NOMO-1 treated with DMSO at 0.1 percent for 48 hours (cell line): ENCODE measurements at regions not wholly inside any gene's neighbourhood (a gene's known extent, or its start where the extent isn't known, plus 50 kb on each side); places are given as distances from the start of the nearest gene placed in this dataset.

Experiments used
- DNase-seq: peaks from one replicate; lab custom pipeline; 2025; ENCODE audit not compliant: unreplicated experiment; lab: John Stamatoyannopoulos, UW

DNA sequence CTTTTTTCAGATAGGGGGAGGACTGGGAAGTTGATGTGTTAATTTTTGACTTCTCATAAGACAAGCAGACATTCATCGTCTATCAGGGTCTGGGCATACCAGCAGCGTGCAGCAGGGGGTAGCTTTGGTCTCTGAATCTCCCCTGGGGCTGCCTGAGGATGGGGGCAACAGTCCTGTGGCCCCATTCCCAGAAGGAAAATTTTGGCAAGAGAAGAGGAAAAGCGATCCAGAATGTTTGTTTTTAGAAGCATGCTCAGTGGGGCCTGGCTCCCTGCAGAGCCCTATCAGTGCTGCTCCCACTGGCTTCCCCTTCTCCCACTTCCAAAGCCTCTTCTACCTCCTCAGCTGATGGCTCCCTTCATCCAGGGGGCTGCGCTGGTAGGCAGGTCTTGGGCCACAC, 194.8 kb upstream of the IL12B start:
- DNase-seq, result no peak

DNA sequence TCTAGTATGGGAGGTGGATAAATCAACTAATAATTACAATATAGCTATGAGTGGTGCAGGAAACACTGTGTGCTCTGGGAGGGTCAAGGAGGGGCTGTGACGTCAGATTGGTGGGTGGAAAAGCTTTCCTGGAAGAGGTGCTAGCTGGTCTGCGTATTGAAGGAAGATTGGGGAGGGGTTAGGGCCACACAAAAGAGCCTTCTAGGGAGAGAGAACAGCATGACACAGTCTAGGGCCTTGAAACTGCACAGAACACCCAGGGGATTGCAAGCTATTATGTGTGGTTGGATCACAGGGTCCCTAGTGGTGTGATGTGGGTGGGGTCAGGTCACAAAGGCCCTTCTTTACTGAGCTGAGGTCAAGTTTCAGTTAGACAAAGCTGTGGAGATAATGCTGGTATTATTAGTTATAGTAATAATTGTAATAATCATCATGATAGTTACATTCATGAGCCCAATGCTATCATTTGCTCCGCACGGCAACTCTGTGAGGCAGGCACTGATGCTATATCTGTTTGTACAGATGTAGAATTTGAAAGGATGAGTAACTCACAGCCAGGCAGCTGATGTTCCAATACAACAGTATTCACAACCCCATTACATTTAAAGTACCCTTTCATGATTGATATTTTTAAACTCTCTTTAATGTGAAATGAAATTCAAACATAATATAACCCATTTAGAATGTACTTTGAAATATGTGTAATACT, 197.4 kb upstream of the IL12B start:
- DNase-seq, result no peak

DNA sequence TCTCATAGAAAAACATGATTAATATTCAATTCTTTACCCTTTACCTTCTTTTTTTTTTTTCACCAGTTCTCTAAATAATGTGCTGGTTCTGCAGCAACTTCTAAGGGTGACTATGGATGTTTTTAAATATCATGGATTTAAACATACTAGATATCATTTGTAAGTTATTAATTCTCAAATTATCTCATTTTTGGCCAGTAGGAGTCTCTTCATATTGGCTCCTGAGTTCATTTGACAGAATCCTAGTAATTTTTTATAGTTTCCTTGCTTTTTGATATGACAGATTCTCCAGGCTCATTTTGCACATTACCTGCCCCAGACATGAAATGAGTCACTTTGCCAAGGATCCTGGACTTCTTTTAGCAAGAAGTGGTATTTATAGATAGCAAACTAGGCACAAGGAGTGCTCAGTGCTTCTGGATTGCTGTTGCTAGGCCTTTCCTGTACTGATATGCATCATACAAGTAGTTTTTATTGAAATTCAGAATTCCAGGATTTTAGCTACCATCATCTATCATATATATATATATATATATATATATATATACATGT, 201.3 kb upstream of the IL12B start:
- no peak for DNase-seq

DNA sequence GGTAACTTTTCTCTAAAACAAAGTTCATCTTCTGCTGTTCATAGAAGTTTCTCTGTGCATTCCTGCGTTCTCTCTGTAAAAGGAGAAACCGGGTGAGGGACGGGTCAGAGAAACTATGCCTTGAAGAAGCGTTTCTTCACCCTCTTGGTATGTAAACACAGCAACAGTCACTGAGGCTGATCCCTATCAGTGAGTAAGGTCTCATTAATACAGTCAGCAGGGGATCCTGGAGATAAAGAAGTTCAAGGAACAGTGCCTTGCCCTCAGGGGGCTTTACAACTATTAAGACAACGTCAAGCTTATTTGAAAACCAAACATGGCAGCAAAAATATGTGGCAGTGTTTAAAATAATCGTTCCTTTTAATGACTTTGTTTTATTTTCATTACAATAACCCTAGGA, 202.9 kb upstream of the IL12B start:
- no peak for DNase-seq

DNA sequence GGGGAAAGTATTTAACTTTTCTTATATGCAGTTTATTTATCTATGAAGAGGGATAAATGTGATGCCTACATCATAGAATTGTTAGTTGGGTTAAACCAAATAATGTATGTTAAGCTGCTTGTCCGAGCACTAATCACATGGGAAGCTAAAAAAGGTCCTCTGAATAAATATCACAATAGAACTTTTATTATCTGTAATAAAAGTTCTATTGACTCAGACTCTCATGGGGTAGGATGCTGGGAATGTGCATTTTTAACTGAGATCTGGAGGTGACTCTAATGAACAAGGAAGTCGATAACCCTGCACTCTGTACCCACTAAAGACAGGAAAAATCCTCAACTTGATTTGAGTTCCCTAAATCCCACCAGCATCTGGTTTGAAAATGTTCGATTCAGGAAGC, 205.9 kb upstream of the IL12B start:
- no peak for DNase-seq

DNA sequence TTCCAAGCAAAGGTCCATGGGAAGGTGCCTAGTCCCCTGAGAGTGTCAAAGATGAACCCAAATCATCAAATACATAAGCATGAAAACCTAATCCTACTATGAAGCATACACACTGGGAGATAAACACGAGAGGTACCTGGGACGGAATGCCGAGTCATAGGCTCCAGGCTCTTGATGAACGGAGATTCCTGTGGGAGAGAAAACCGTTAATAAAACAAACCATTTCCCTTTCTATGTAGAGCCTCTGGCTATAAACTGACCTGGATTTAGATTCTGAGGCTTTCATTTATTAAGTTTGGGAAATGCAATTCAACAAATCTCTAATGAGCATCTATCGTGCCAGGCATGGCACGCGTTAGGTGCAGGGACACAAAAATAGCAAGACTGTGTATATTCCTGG, 206.4 kb upstream of the IL12B start:
- no peak for DNase-seq

DNA sequence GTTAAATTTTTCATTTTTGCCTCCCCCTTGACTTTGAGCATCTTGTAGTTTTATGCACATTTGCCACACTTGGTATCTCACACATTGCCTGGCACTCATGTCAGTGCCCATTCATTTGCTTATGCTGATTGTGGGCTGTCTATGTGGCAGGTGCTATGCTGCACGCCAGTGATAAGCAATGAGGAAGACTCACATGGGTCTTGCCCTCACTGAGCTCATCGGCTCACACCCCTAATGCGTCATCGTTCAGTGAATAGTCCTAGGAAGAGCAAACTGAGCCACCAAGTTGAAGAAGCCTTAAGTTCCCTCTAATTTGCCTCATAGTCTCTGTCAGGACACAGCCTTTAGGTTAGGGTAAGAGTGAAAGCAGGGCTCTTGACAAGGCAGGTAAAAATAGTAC, 209.4 kb upstream of the IL12B start:
- DNase-seq, result no peak

DNA sequence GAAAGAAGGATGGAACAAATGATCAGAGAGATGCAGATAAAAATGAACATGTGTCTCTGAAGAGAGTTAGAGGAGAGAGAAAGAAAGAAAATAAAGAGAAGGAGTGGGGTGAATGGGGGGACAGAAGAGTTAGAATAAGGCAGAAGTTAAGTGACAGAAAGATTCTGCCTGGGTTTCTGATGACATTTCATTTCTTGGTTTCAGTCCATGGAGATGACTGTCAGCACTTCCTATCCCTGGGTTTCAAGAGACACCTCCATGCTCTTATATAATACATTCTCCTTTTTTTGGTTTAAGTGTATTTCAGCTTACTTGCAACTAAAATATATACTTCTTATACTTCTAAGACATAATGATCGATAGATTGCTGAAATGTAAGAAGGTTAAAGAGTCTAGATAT, 213.0 kb upstream of the IL12B start:
- no peak for DNase-seq

DNA sequence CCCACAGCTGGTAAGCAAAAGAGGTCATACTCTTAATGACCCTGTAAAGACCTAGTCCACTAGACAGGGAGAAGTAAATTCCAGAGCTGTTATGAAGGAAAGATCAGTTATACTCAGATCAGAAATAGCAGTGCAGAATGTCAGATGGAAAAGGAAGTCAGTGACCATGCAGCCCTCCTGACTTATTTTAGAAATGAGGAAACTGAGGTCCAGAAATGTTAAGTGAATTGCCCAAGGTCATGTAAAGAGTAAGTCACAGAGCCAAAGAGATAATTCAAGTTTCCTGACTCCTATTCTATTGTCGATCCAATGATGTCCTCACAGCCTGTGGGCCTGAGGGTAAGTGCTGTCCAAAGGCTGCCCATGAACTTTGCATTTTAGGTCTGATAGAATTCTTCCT, 214.9 kb upstream of the IL12B start:
- peak; percentile 48 for DNase-seq

DNA sequence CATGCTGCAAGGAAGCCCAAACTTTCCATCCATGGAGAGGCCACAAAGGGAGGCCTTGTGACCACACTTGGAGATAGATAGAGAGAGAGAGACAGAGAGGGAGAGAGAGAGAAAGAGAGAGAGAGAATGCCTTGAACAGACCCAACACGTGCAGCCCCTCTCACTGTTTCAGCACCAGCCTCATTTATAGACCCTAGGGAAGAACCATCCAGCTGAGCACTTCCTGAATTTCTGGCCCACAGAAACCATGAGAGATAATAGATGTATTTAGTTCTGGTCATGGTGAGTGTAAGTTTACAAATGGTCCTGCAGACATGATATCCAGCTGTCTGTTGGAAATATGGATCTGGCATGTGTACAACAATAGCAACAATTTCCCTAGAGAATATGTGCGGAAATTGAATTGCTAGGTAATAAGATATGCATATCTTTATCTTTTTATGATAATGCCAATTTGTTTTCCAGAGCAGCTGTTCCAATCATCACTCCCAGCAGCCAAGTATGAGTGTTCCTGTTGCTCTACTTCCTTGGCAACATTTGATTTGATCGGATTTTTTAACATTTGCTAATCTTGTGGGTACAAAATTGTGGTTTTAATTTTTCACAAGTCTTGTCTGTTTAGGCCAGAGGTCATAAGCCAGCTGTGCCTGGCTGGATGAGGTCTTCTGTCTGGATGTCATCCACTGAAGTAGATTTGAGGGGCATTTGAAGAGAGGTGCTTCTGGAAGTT, 217.3 kb upstream of the IL12B start:
- DNase-seq, result no peak

DNA sequence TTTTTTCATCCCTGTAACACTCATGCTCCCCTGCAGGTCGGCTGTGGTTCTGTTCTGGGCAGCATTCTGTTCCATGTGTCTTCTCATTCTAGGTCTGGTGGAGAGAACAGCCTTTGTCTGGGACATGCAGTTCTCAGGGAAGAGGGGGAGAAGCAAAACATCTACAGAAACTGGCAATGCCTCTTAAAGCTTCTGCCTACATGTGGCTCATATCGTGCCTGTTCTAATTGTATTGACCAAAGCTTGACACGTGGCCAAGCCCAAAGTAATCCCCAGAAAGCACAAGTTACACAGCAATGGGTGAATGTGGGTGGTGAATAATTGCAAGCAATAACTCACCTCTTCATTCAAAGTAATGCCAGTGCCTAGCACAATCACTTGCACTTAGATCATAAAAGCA, 218.2 kb upstream of the IL12B start:
- no peak for DNase-seq

DNA sequence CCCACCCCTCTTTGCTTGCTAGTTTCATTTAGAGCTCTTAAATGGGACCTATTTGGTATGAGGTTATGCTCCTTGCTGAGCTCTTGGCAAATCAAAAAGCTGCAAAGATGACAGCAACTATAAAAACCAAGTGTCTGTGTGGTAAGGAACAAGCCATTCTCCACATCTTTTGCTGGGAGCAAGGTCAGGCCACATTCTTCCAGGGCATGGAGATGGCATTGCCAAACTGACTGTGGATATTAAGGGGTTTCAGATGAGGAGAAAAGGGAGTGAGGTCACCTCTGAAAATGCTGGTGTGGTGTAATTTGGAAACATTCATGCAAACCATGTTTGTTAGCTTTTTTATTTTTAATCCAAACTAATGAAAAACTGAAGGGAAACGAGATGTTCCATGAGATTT, 218.8 kb upstream of the IL12B start:
- no peak for DNase-seq

DNA sequence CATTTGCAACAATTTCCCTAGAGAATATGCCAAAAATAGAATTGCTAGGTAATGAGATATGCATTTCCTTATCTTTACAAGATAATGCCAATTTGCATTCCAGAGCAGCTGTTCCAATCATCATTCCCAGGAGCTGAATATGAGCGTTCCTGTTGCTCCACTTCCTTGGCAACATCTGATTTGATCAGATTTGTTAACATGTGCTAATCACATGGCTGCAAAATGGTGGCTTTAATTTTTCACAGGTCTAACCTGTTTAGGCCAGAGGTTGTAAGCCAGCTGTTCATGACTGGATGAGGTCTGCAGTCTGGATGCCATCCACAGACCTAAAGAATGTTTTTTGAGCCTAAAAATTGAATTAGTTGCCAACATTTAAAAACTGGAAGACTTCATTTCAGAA, 220.7 kb upstream of the IL12B start:
- DNase-seq, result no peak

DNA sequence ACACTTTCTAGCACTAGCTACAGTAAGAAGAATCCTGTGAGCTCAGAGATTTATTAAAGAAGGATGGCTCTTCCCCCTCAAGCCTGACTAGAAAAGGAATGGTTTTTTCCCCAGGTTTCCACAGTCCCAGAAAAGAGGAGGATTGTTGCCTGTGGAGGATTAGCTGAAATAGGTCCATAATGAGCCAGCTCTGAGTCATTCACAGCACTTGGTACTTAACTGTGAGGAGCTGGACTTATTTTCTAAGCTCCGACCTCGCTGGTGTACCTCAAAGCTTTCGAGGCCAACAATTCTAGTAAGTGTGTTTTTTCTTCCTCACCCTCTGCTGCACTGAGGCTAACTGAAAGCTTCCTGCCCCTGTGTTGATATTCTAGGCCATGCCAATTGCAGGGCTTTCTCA, 222.5 kb upstream of the IL12B start:
- no peak for DNase-seq

DNA sequence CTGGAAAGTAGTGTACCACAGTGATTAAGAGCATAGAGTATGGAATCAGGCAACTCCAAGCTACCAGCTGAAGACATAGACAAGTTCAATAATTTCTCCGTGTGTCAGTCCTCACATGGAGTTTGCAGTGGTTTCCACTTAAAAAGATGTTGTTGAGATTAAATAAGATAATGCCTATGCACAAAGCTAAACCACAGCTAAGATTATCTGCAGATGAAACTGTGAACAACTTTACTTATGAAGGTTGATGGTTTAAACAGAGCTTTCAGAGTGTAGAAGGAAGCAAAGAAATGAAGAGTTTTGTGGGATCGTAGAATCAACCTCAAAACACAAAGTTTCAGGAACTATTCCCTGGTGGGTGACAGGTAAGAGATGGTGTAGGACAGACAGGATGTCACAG, 223.5 kb upstream of the IL12B start:
- DNase-seq, result no peak

DNA sequence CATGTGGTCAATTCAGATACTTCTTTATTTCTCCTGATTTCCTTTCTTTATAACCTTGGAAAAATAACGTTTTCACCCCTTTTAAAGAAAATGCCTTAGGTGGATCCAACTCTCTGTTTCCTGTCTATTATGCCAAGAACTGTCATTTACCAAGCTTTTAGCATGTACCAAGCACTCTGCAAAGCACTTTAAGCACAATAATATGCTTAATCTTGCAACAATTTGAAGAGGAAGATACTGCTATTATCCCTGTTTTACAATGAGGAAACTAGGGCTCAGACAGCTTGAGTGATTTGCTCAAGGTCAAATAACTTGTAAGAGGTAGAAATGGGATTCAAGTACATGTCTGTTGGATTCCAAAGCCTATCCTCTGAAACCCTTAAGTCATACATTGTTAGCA, 224.8 kb upstream of the IL12B start:
- no peak for DNase-seq

DNA sequence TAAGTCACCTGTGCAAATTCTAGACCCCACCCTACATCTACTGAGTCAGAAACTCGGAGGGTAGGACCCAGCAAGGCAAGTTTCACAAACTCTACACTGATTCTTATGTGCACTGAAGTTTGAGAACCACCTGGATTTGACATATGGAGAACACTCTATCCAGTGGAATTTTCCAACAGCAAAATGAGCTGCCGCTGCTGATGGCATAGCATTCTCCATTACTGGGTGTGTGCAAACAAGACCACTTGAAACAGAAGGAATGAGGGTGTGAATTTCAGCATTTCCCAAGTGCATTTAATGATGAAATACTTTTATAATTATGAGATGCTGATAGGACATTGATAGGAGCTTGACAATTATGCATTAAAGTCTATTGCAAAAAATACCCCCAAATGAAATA, 229.1 kb upstream of the IL12B start:
- no peak for DNase-seq

DNA sequence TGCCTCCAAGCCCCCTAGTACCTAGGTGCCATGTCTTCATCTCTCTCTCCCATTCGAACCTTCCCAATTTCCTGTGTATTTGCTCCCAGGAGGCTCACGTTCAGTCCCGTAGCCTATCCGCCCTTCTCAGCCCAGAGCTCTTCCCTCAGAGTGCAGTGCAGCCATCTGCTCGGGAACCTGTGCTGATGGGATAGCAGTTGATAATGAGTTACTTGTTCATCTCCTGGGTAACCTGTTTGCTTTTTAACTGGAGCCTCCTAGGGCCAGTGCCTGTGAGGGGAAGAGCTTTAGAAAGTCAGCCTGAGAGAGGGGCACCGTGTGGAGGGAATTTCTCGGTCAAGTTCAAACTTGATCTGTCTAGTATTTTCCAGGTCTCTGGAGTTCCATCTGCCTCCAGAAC, 229.8 kb upstream of the IL12B start:
- DNase-seq, result no peak

DNA sequence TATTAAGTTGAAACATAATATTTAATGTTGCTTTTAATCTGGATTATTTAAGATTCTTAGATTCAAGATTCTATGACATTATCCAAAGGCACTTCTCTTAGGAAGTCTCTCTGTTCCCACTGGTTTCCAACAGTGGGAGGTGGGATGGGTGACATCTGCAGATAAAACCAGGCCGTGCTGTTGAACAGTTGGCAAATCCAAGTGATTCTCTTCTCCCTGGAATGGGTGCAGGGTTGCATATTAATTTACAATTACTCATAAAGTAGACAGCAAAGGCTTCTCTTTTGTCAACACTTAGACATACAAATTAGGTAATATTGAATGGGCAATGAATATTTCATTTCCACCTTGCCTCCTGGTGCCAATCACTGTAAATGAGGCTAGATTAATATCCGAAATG, 233.7 kb upstream of the IL12B start:
- DNase-seq, result no peak

DNA sequence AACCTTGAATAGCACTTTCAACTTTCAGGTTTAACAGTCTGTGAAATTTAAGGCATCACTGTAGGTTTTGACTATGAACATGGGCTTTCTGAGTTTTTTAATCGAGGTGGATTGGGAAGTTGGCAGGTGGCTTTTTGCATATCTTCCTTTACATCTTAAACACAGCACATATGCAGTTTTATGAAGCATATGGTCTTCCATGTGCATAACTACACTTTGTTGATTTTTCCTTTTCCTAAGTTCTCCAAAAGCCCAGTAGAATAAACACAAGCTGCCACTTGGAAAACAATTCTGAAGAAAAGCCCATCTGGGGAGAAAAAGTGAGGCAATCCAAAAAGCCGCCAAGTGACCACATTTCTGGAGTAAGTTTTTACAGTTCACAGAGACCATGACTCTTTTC, 236.5 kb upstream of the IL12B start:
- DNase-seq, result peak; percentile 6

DNA sequence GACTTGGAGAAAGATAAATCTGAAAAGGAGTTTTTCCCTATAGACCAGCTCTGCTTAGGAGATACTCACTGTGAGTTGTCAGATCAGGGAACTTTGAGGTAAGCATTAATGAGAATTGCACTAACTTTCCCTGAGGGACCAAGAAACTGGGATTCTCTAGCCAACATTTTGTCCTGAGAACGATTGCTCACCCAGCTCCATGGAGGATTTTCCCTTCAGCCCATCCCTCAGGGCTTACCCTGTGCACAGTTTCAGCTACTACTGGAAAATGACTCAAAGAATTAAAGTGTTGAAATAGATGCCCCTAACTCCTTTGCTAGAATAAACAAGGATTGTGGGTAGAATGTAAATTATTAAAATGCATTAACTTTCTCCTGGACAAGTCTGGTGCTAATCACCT, 237.2 kb upstream of the IL12B start:
- DNase-seq, result no peak

DNA sequence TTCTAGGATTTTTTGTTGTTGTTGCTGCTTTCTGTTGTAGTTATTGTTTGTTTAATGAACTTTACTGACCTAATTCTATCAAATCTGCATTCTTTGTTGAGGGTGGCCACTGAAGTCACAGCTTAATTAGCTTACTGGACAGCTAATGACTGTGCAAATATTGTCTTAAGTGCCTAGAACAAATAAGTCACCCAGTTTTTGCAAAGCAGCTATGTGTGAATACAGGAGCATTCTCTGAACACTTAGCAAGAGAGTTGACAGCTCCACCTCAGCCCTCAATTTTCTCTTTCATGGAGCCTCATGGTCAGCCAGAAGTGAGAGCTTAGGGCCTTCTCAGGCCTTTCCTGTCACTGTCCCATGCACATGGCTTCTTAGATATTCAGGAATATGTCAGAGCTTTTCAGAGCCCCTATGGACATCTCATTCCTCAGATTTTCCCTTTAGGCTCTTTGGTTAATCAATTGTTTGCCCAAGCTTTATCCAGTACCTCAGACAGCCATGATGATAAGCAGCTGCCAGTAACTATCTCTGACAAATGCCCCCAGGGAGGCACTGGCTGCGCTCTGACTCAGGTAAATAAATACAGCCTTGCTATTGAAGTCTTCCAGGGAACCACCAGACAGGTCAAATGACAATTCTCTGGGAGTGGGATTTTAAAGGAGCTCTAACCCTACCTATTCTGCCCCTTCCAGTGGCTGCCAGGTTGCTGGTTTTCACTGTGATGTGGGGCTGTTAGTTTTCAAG, 241.4 kb upstream of the IL12B start:
- no peak for DNase-seq
